GM18519 (cell line): ENCODE measurements at regions not wholly inside any gene's neighbourhood (a gene's known extent, or its start where the extent isn't known, plus 50 kb on each side); places are given as distances from the start of the nearest gene placed in this dataset.

ENCODE experiments used
- ATAC-seq: cut with Tn5 transposase; IDR thresholded peaks from one replicate; pipeline ENCODE4 v1.9.1; 2021; ENCODE audit warnings: mild to moderate bottlenecking, moderate library complexity; ENCODE audit not compliant: unreplicated experiment, low FRiP score

GRCh38 chr3:164608554-164609276 is 469.6 kb downstream of the SI start:
- ATAC-seq: no peak

DNA sequence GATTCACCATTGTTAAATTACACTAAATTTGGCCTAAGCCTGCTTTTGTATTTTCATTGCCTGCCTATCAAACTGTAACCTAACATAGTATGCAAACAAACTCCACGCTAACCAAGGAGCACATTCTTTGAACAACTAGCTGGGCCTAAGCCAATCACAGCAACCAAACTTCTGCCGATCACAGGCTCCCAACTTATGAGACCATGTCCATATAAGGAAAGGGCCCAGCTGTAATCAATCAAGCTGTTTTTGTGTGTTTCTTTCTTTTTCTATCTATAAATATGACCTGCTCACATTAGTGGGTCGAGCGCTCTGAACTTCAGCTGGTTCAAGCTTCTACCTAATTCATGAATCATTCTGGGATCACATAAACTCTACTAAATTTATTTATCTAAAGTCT is 473.6 kb downstream of the SI start:
- no peak for ATAC-seq

DNA sequence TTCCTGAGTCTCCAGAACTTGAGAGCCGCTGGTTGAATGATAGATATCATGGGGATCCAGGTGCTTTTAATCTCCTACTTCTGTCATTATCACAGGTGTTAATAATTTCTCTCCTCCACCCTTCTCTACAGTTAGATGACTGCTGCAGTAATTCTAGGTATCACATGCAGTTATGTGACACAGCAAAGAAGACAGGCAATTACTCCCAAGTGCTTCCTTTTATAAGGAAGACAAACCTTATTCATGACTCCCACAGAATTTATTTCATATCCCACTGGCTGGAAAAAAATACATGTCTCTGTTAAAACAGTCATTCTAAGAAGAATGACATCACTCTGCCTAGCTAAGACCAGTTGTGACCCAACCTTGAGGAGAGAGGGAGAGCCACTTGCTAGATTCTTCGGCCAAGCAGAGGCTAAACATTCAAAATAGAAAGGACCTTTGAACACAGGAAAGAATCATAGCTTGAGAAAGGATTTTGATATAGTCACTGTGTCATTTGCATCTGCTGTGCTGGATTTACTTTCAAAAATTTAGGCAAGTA is 500.6 kb downstream of the SI start:
- no peak for ATAC-seq

DNA sequence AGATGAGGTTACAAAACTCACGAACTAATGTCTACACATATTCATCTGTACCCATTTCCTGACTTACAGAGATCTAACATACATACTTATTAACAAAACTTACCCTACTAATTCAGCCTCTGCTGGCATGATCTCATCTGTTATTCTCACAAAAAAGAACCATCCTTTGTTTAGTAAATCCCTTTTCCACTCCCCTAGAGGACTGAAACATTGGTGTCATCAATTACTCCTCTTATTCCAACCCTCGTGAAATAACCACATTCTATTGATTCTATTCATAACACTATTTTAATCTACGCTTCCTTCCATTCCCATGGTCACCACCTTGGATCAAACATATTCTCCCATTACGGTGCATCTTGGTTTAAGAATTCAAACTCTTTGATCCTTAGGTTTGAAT is 505.9 kb downstream of the SI start:
- ATAC-seq: no peak

- ATAC-seq: no peak
Measured at GRCh38 chr3:164550857-164551256, 527.4 kb downstream of the SI start.

GRCh38 chr3:164539215-164539614 is 539.1 kb downstream of the SI start:
- no peak for ATAC-seq

- no peak for ATAC-seq
Measured at GRCh38 chr3:164537485-164537884, 540.8 kb downstream of the SI start.

GRCh38 chr3:164533275-164533674 is 545.0 kb downstream of the SI start:
- ATAC-seq: no peak

DNA sequence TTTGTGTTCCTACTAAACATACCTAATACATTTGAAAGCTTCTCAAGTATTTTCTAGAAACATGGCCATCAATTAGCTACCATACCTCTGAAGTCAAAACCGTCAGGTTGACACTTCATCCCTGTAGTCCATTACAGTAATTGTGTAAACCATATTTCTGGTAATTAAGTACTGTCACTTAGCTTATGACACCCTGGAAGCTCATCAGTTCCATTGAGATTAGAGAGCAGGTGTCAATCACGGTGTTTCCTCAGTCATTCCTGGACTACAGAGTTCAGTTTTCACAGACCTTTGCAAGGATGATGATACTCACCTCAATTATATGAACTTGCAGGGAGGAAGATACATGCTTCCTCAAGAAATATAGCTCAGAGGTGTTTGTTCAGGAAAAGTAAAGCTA is 552.0 kb downstream of the SI start:
- no peak for ATAC-seq

GRCh38 chr3:164524201-164524600 is 554.1 kb downstream of the SI start:
- no peak for ATAC-seq

DNA sequence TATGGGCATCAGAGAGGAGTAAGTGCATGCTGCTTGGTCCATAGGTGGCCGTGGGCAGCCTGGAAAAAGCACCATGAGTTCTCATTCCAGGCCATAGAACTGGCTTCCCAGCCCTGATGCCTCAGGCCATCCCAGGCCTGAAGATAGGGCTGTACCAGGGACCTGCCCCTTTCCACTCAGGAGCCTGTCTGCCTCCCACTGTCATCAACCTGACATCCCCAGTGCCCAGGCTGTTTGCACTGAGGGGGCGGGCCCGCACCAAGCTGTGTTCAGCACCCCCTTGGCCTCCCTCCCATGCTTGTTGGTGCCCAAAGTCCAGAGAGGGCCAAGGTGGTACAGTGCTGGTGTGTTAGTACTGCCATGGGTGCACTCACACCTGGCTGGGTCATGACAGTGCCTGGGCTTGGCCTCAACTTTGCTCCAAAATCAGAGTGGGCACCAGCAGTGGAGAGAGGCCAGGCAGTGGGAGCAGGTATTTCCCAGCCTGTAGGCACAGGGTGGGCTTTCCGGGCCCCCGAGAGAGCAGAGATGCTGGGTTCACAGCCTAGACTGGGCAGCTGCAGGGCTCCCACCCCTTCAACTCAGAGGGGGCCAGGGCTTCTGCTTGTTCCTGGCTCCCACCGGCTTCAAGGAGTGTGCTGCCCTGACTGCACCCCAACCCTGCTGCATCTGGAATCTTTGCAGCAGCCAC is 556.1 kb downstream of the SI start:
- ATAC-seq: no peak

- no peak for ATAC-seq
Measured at GRCh38 chr3:164521644-164522043, 556.7 kb downstream of the SI start.

DNA sequence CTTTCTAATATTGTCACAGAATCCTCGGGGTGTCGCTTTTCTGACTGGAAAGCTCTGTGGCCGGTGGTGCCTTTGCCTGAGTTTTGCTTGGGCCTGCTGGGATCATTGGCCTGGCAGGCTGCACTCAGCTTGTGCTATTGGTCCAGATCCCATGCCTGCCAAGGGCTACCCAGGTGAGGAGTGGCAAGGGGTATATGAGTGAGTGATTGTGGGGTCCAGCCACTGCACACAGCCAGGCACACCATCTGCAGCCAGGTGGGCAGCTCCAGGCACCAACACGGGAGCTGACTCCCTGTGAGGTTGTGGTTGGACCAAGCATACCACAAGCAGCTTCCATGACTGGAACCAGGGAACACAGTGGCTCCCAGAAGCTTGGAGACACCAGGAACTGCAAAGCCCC is 557.2 kb downstream of the SI start:
- no peak for ATAC-seq

GRCh38 chr3:164515256-164515655 is 563.0 kb downstream of the SI start:
- ATAC-seq: no peak

- no peak for ATAC-seq
Measured at GRCh38 chr3:164514576-164514975, 563.7 kb downstream of the SI start.

- ATAC-seq: no peak
Measured at GRCh38 chr3:164507886-164508285, 570.4 kb downstream of the SI start.

DNA sequence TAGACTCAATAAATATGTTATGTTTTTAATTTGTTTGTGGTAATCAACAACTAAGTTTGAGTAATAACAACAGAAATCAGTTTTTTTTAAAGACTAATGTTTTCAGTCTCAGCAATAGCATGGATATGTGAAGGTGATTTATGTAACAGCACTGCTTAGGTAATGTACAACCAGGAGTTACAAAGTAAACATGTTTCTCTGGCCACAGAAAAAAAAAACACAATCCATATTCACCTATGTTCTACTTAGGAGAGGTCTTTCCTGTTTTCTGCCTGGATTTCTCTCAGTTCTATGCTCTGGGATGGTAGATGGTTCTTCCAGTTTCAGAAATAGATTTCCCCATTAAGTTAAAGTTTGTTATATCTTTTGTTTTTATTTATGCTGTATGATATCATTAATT is 579.4 kb downstream of the SI start:
- ATAC-seq: no peak

GRCh38 chr3:164488893-164489292 is 589.4 kb downstream of the SI start:
- ATAC-seq: no peak

DNA sequence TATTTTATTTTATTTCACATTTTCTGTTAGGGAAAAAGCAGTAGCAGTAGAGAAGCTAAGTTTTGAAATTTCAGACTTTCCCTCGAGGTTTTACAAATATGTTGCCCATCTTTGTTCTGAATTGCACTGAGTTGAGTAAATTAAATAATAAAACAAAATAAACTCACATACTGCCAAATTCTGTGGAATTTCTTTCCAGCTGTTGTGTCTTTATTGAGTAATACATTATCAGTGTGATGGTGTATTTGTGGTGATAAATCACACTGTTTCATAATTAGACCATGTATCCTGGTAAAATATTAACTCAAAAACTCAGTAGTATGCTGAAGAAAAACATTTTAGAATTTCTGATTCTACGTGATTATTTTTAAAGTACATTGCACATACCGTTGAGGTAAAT is 592.1 kb downstream of the SI start:
- no peak for ATAC-seq

DNA sequence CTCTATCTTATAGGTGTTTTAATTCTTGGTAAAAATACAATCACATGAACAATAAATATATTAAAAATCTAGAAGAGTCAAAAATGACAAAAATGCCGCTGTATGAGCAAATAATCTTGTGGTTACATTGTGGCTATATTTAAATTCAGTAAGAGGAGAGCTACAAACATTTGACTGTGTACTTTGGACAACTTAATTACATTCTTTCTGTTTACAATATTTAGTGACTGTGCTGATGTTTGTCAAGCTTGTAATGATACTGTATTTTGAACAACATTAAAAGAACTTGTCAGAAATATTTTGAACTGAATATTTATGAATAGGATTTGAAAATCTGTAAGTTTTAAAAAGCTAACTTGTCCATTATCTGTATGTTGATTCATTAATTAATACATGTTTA is 598.3 kb downstream of the SI start:
- ATAC-seq: no peak

DNA sequence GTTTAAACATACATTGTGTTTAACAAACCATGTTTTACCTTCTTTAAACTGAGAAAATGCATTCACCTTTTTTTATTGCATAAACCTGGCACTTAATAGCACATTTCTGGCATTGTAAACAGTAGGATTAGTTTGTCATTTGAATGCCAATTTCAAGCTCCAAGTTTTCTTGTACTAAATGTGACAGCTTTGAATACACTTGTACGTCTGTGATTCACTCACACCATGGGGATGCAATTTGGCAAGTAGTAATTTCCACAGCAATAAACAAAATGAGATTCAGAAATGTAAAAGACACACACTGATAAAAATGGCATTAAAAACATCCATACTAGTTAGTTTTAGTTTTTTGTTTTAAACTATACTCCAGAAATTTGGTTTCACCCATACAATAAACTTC is 598.9 kb downstream of the SI start:
- ATAC-seq: no peak

GRCh38 chr3:164478323-164478722 is 600.0 kb downstream of the SI start:
- no peak for ATAC-seq
